Hematopoietic multipotent progenitor cell treated with erythropoietin and hydrocortisone succinate and interleukin-3 and kit ligand, for 17 days (in vitro differentiated cells): ENCODE measurements at regions not wholly inside any gene's neighbourhood (a gene's known extent, or its start where the extent isn't known, plus 50 kb on each side); places are given as distances from the start of the nearest gene placed in this dataset.
"Not testable (repeated sequence)": the region's sequence is repeated elsewhere in the genome, so short reads cannot be mapped to it uniquely, and the experiment has no call there.

Experiments used
- DNase-seq: peaks from one replicate; pipeline ENCODE4 v3.0.0-alpha.2; 2015; ENCODE audit warnings: low spot score

GRCh38 chr4:1524761-1525160 is 118.5 kb upstream of the NKX1-1 start:
- DNase-seq: no peak

GRCh38 chr4:1523907-1524636 is 117.8 kb upstream of the NKX1-1 start:
- no peak for DNase-seq

GRCh38 chr4:1523506-1523905 is 117.3 kb upstream of the NKX1-1 start:
- no peak for DNase-seq

- DNase-seq: no peak
Observed at GRCh38 chr4:1523033-1523432, 116.8 kb upstream of the NKX1-1 start.

GRCh38 chr4:1522606-1523005 is 116.4 kb upstream of the NKX1-1 start:
- DNase-seq: no peak

- no peak for DNase-seq
Observed at GRCh38 chr4:1521821-1522361, 115.6 kb upstream of the NKX1-1 start.

GRCh38 chr4:1520795-1521576 is 114.7 kb upstream of the NKX1-1 start:
- DNase-seq: not testable (repeated sequence)

GRCh38 chr4:1519787-1520661 is 113.8 kb upstream of the NKX1-1 start:
- DNase-seq: no peak

GRCh38 chr4:1518997-1519700 is 112.9 kb upstream of the NKX1-1 start:
- no peak for DNase-seq

- DNase-seq: no peak
Observed at GRCh38 chr4:1517592-1518411, 111.6 kb upstream of the NKX1-1 start.

- DNase-seq: no peak
Observed at GRCh38 chr4:1516881-1517480, 110.7 kb upstream of the NKX1-1 start.

GRCh38 chr4:1516261-1516660 is 110.0 kb upstream of the NKX1-1 start:
- DNase-seq: no peak

GRCh38 chr4:1515763-1516162 is 109.5 kb upstream of the NKX1-1 start:
- no peak for DNase-seq

GRCh38 chr4:1515156-1515555 is 108.9 kb upstream of the NKX1-1 start:
- DNase-seq: no peak

- no peak for DNase-seq
Observed at GRCh38 chr4:1514612-1515011, 108.4 kb upstream of the NKX1-1 start.

GRCh38 chr4:1513936-1514483 is 107.8 kb upstream of the NKX1-1 start:
- DNase-seq: no peak

GRCh38 chr4:1512738-1513660 is 106.8 kb upstream of the NKX1-1 start:
- no peak for DNase-seq

- DNase-seq: no peak
Observed at GRCh38 chr4:1512051-1512737, 106.0 kb upstream of the NKX1-1 start.
